ENCODE measurements at regions not wholly inside any gene's neighbourhood (a gene's known extent, or its start where the extent isn't known, plus 50 kb on each side); places are given as distances from the start of the nearest gene placed in this dataset.
A peak's percentile ranks its signal among the peaks of the same experiment; 100 is the strongest.

GRCh38 chr9:109865521-109865920, 85.5 kb downstream of the PALM2AKAP2 start:
- ATAC-seq (replicated peaks), result no peak
- no peaks in the 10 kb centered on the region for H3K9me3 Mint-ChIP-seq
- H3K4me3 Mint-ChIP-seq, result no peak overlapping the region
- H3K27ac Mint-ChIP-seq, result no peak overlapping the region
- H3K4me1 Mint-ChIP-seq, result no peaks in the 10 kb centered on the region
- peaks cover 12% of the 10 kb centered on the region for H3K27me3 Mint-ChIP-seq
- H3K36me3 Mint-ChIP-seq (ENCODE audit: low read depth), result no peaks in the 10 kb centered on the region

GRCh38 chr9:109868207-109868606, 88.2 kb downstream of the PALM2AKAP2 start:
- no peaks in the 10 kb centered on the region for H3K36me3 Mint-ChIP-seq (ENCODE audit: low read depth)
- H3K27ac Mint-ChIP-seq, result no peak overlapping the region
- no peaks in the 10 kb centered on the region for H3K4me1 Mint-ChIP-seq
- no peak overlapping the region for H3K4me3 Mint-ChIP-seq
- H3K9me3 Mint-ChIP-seq, result no peaks in the 10 kb centered on the region
- peaks cover 13% of the 10 kb centered on the region for H3K27me3 Mint-ChIP-seq
- ATAC-seq (replicated peaks), result no peak

GRCh38 chr9:109868722-109869121, 88.7 kb downstream of the PALM2AKAP2 start:
- Mint-ChIP-seq H3K4me3 (no peak overlapping the region), H3K36me3 (ENCODE audit: low read depth) (no peaks in the 10 kb centered on the region), H3K27ac (no peak overlapping the region), H3K9me3 (no peaks in the 10 kb centered on the region), H3K27me3 (peaks cover 13% of the 10 kb centered on the region), H3K4me1 (no peaks in the 10 kb centered on the region)
- ATAC-seq (replicated peaks), result no peak

GRCh38 chr9:109870365-109870764, 90.4 kb downstream of the PALM2AKAP2 start:
- peaks cover 17% of the 10 kb centered on the region for H3K27me3 Mint-ChIP-seq
- no peaks in the 10 kb centered on the region for H3K9me3 Mint-ChIP-seq
- no peaks in the 10 kb centered on the region for H3K4me1 Mint-ChIP-seq
- ATAC-seq (replicated peaks), result no peak
- H3K4me3 Mint-ChIP-seq, result no peak overlapping the region
- H3K36me3 Mint-ChIP-seq (ENCODE audit: low read depth), result no peaks in the 10 kb centered on the region
- no peak overlapping the region for H3K27ac Mint-ChIP-seq

- Mint-ChIP-seq H3K9me3 (no peaks in the 10 kb centered on the region), H3K4me1 (no peaks in the 10 kb centered on the region), H3K27ac (no peak overlapping the region), H3K4me3 (no peak overlapping the region), H3K36me3 (ENCODE audit: low read depth) (no peaks in the 10 kb centered on the region), H3K27me3 (peaks cover 17% of the 10 kb centered on the region)
- no peak for ATAC-seq (replicated peaks)
Measured at GRCh38 chr9:109872901-109873300, 92.9 kb downstream of the PALM2AKAP2 start.

- Mint-ChIP-seq H3K27ac (no peak overlapping the region), H3K4me3 (no peak overlapping the region), H3K27me3 (peaks cover 7% of the 10 kb centered on the region), H3K36me3 (ENCODE audit: low read depth) (no peaks in the 10 kb centered on the region), H3K4me1 (peaks cover 4% of the 10 kb centered on the region), H3K9me3 (no peaks in the 10 kb centered on the region)
- no peak for ATAC-seq (replicated peaks)
Measured at GRCh38 chr9:109875495-109876129, 95.6 kb downstream of the PALM2AKAP2 start.

DNA sequence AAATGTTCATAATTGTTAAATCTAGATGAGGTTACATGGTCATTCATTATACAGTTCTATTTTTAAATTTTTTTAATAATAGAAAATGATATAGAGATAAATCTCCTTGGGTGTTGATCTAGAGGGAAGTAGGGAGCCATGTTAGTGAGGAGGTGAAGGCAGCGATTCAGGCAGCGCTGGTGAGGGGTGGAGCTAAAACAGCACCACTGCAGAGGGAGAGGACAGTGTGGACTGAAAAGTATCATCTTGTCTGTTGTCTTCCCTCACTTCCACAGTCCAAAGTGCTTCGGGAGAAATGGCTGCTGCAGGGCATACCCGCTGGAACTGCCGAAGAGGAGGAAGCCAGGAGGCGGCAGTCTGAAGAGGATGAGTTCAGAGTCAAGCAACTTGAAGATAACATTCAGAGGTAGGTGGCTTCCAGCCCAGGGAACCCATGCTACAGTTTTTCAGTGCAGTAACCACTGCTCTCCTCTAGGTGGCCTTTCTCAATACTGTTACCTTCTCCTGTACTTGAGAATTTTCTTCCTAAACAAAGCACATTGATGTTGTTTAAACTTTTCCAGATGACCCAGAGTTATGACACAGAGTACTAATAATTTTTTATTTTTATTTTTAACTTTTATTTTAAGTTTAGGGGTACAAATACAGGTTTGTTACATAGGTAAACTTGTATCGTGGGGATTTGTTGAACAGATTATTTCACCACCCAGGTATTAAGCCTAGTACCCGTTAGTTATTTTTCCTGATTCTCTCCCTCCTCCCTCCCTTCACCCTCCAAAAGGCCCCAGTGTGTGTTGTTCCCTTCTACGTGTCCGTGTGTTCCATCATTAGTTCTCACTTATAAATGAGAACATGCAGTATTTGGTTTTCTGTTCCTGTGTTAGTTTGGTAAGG, 100.5 kb downstream of the PALM2AKAP2 start:
- peaks cover 8% of the 10 kb centered on the region for H3K4me1 Mint-ChIP-seq
- peak; percentile 86 for ATAC-seq (replicated peaks)
- H3K36me3 Mint-ChIP-seq (ENCODE audit: low read depth), result no peaks in the 10 kb centered on the region
- H3K27ac Mint-ChIP-seq, result no peak overlapping the region
- peaks cover 3% of the 10 kb centered on the region for H3K9me3 Mint-ChIP-seq
- peak overlapping the region; percentile 55 for H3K4me3 Mint-ChIP-seq
- no peaks in the 10 kb centered on the region for H3K27me3 Mint-ChIP-seq

GRCh38 chr9:109883623-109884022, 103.6 kb downstream of the PALM2AKAP2 start:
- no peak for ATAC-seq (replicated peaks)
- peaks cover 26% of the 10 kb centered on the region for H3K4me1 Mint-ChIP-seq
- H3K9me3 Mint-ChIP-seq, result peaks cover 3% of the 10 kb centered on the region
- no peak overlapping the region for H3K4me3 Mint-ChIP-seq
- no peak overlapping the region for H3K27ac Mint-ChIP-seq
- no peaks in the 10 kb centered on the region for H3K27me3 Mint-ChIP-seq
- H3K36me3 Mint-ChIP-seq (ENCODE audit: low read depth), result no peaks in the 10 kb centered on the region

DNA sequence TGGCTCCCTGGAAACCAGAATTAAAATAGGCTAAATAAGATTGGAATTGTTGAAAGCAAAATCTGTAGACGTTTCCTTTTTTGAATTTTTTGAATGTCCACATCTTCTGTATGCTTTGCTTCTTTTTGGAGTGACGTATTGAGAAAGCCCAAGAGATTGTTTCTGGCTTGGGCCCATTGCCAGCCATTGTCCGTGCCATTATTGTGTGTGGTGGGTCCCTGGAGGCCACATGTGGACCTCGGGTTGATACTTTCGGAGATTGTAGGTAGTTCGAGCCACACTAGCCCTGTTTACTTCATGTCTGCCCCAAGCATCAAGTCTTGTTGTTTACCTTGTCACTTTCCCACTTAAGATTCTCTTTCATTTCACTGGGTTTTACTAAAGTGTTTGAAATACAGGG, 106.0 kb downstream of the PALM2AKAP2 start:
- Mint-ChIP-seq H3K4me1 (peaks cover 30% of the 10 kb centered on the region), H3K9me3 (peaks cover 3% of the 10 kb centered on the region), H3K36me3 (ENCODE audit: low read depth) (no peaks in the 10 kb centered on the region), H3K4me3 (peak overlapping the region; percentile 52), H3K27me3 (no peaks in the 10 kb centered on the region), H3K27ac (peak overlapping the region; percentile 86)
- no peak for ATAC-seq (replicated peaks)

DNA sequence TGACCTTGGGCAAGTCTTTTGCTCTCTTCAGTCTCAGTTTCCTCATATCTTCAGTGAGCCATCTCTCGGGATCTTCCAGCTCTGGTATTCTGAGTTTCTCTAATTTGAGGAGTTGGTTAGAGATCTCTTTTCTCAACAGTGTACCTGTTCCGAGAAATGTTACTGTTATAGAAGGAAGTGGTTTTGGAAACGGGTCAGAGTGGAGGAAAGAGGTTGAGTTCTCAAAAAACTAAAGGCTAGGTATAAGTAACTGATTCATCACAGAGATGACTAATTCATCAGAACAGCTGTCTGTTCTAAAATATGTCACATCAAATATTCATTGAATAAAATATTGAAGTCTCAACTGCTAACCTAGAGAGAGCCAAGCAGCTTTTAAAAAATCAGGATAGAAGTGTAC, 106.6 kb downstream of the PALM2AKAP2 start:
- Mint-ChIP-seq H3K27me3 (no peaks in the 10 kb centered on the region), H3K36me3 (ENCODE audit: low read depth) (no peaks in the 10 kb centered on the region), H3K9me3 (peaks cover 3% of the 10 kb centered on the region), H3K27ac (peak overlapping the region; percentile 86), H3K4me1 (peaks cover 30% of the 10 kb centered on the region), H3K4me3 (peak overlapping the region; percentile 52)
- peak; percentile 91 for ATAC-seq (replicated peaks)

DNA sequence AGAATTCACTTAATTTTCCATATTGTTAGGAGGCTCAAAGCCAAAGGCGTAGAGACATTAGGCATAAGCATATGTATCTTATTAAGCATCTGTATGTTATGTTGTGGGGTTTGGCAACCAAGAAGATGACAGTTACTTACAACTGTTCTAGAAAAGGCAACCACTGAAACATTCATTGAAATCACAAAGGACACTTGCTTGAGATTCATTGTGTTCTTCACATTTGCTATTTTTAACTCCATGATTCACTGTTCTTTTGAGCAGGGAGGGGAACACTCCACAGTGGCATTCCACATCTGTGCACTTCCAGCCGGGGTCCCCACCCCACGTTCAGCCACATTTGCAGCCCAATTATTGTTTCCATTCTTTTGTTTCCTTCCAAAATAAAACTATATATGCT, 107.1 kb downstream of the PALM2AKAP2 start:
- Mint-ChIP-seq H3K36me3 (ENCODE audit: low read depth) (no peaks in the 10 kb centered on the region), H3K27ac (peak overlapping the region; percentile 86), H3K9me3 (peaks cover 3% of the 10 kb centered on the region), H3K4me1 (peaks cover 30% of the 10 kb centered on the region), H3K27me3 (no peaks in the 10 kb centered on the region), H3K4me3 (peak overlapping the region; percentile 52)
- ATAC-seq (replicated peaks), result peak; percentile 69

- H3K4me3 Mint-ChIP-seq, result peak overlapping the region; percentile 27
- H3K36me3 Mint-ChIP-seq (ENCODE audit: low read depth), result no peaks in the 10 kb centered on the region
- peaks cover 3% of the 10 kb centered on the region for H3K9me3 Mint-ChIP-seq
- ATAC-seq (replicated peaks), result no peak
- peaks cover 28% of the 10 kb centered on the region for H3K4me1 Mint-ChIP-seq
- H3K27ac Mint-ChIP-seq, result peak overlapping the region; percentile 15
- H3K27me3 Mint-ChIP-seq, result no peaks in the 10 kb centered on the region
Measured at GRCh38 chr9:109888695-109889094, 108.7 kb downstream of the PALM2AKAP2 start.

DNA sequence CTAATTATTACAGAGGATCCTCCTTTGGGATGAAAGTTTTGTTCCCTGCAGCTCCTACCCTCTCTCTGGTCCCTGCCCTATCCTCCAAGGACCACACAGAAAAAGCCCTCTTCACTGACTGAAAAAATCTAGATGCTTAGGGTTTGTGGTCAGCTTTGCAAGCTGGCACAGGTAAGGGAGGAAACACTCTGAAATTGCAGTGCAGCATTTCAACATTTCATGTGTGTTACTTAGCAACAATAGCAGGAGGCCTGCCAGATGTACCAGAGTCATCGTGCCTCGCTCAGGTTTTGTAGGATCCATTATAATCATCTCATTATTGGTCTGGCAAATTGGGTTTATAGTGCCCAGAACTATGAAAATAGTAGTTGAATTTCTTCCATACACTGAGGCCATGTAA, 109.5 kb downstream of the PALM2AKAP2 start:
- Mint-ChIP-seq H3K4me1 (peaks cover 29% of the 10 kb centered on the region), H3K4me3 (no peak overlapping the region), H3K27me3 (no peaks in the 10 kb centered on the region), H3K9me3 (peaks cover 3% of the 10 kb centered on the region), H3K27ac (no peak overlapping the region), H3K36me3 (ENCODE audit: low read depth) (no peaks in the 10 kb centered on the region)
- ATAC-seq (replicated peaks), result no peak

DNA sequence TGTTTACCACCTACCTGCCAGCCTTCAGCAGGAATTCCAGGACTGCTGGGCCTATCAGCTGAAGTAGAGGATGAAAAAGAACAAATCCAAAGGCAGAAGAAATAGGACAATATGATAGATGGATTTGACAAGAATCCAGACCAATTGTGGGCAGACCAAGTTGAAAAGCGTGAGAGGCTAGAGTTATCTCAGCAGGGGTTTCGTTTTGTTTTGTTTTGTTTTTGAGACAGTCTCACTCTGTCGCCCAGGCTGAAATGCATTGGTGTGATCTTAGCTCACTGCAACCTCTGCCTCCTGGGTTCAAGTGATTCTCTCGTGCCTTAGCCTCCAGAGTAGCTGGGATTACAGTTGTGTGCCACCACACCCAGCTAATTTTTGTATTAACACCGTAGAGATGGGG, 113.2 kb downstream of the PALM2AKAP2 start:
- H3K36me3 Mint-ChIP-seq (ENCODE audit: low read depth), result peaks cover 6% of the 10 kb centered on the region
- H3K27ac Mint-ChIP-seq, result peak overlapping the region; percentile 92
- no peaks in the 10 kb centered on the region for H3K27me3 Mint-ChIP-seq
- H3K4me3 Mint-ChIP-seq, result peak overlapping the region; percentile 42
- peak; percentile 7 for ATAC-seq (replicated peaks)
- H3K9me3 Mint-ChIP-seq, result no peaks in the 10 kb centered on the region
- H3K4me1 Mint-ChIP-seq, result peaks cover 30% of the 10 kb centered on the region

GRCh38 chr9:109894473-109894872, 114.5 kb downstream of the PALM2AKAP2 start:
- H3K27me3 Mint-ChIP-seq, result peaks cover 5% of the 10 kb centered on the region
- H3K36me3 Mint-ChIP-seq (ENCODE audit: low read depth), result peaks cover 6% of the 10 kb centered on the region
- H3K4me3 Mint-ChIP-seq, result peak overlapping the region; percentile 61
- peak; percentile 52 for ATAC-seq (replicated peaks)
- peaks cover 26% of the 10 kb centered on the region for H3K4me1 Mint-ChIP-seq
- H3K27ac Mint-ChIP-seq, result peak overlapping the region; percentile 92
- H3K9me3 Mint-ChIP-seq, result no peaks in the 10 kb centered on the region

Measured in activated T-helper 17 cell treated with anti-CD3 and anti-CD28 coated beads, Interleukin-2, amount 50 U/mL, for 72 hours (primary cell).